ENCODE measurements at regions not wholly inside any gene's neighbourhood (a gene's known extent, or its start where the extent isn't known, plus 50 kb on each side); places are given as distances from the start of the nearest gene placed in this dataset.

- Histone ChIP-seq H3K27me3 (ENCODE audit: low read depth) (no peaks in the 10 kb centered on the region), H3K4me1 (no peaks in the 10 kb centered on the region), H3K9me3 (no peaks in the 10 kb centered on the region), H3K36me3 (no peaks in the 10 kb centered on the region), H3K4me3 (no peak overlapping the region), H3K27ac (no peak overlapping the region)
- TF ChIP-seq, protein P1, sequence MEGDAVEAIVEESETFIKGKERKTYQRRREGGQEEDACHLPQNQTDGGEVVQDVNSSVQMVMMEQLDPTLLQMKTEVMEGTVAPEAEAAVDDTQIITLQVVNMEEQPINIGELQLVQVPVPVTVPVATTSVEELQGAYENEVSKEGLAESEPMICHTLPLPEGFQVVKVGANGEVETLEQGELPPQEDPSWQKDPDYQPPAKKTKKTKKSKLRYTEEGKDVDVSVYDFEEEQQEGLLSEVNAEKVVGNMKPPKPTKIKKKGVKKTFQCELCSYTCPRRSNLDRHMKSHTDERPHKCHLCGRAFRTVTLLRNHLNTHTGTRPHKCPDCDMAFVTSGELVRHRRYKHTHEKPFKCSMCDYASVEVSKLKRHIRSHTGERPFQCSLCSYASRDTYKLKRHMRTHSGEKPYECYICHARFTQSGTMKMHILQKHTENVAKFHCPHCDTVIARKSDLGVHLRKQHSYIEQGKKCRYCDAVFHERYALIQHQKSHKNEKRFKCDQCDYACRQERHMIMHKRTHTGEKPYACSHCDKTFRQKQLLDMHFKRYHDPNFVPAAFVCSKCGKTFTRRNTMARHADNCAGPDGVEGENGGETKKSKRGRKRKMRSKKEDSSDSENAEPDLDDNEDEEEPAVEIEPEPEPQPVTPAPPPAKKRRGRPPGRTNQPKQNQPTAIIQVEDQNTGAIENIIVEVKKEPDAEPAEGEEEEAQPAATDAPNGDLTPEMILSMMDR (IDR thresholded peaks at IDR 0.05): no peak
- ATAC-seq (no peak), DNase-seq (no peak)
- intact Hi-C loops (cut with DNase I): no loop called here
Measured at GRCh38 chr3:162436826-162437225, 940.2 kb downstream of the OTOL1 start.

DNA sequence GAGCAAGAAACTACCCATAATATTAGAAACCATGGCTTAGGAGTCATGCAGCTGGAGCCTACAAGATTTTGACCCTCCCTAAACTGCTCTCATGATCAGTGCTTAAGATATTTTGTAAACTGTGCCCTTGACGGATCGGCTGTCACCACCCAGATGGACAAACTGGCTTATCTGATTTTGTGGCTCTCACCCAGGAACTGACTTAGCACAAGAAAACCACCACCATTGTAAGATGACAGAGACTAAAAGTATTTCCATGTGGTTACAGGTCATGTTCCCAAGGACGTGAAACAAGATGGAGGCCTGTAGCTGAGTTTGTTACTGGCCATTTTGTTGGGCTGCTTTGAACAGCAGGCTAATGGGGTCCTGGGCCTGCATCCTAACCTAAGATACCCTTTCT lies 940.9 kb downstream of the OTOL1 start:
- Histone ChIP-seq H3K4me3 (no peak overlapping the region), H3K27ac (no peak overlapping the region), H3K4me1 (no peaks in the 10 kb centered on the region), H3K9me3 (no peaks in the 10 kb centered on the region), H3K27me3 (ENCODE audit: low read depth) (no peaks in the 10 kb centered on the region), H3K36me3 (no peaks in the 10 kb centered on the region)
- ATAC-seq (no peak), DNase-seq (no peak)
- TF ChIP-seq, protein P1 (IDR thresholded peaks at IDR 0.05): no peak
- intact Hi-C loops (cut with DNase I): no loop called here

DNA sequence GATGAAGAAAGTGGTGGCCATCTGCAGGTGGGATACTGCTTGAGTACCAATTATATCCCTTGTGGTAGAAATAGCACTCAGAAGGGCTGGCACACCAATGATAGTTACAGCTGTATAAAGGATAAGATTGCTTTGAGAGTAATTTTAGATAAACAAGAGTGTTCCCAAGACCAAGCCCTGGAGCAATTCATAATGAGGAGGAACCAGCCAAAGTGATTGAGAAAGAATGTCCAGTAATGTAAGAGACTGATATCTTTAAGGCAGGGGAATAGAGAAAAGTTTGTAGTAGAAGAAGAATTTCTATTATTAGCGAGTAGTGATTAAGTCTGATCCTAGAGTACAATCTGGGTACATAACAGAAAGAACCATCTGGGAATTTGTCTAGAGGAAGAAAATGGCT lies 945.1 kb downstream of the OTOL1 start:
- Histone ChIP-seq H3K36me3 (no peaks in the 10 kb centered on the region), H3K9me3 (no peaks in the 10 kb centered on the region), H3K27me3 (ENCODE audit: low read depth) (no peaks in the 10 kb centered on the region), H3K4me1 (no peaks in the 10 kb centered on the region), H3K27ac (no peak overlapping the region), H3K4me3 (no peak overlapping the region)
- no peak for ATAC-seq
- intact Hi-C loops (cut with DNase I): no loop called here
- TF ChIP-seq, protein P1 (IDR thresholded peaks at IDR 0.05): no peak
- DNase-seq: no peak

GRCh38 chr3:162443376-162443775 lies 946.8 kb downstream of the OTOL1 start:
- no peak for DNase-seq
- Histone ChIP-seq H3K4me3 (no peak overlapping the region), H3K27me3 (ENCODE audit: low read depth) (no peaks in the 10 kb centered on the region), H3K27ac (no peak overlapping the region), H3K36me3 (no peaks in the 10 kb centered on the region), H3K9me3 (no peaks in the 10 kb centered on the region), H3K4me1 (no peaks in the 10 kb centered on the region)
- TF ChIP-seq, protein P1 (IDR thresholded peaks at IDR 0.05): no peak
- ATAC-seq: no peak
- intact Hi-C loops (cut with DNase I): no loop called here

GRCh38 chr3:162468791-162469190 lies 972.2 kb downstream of the OTOL1 start:
- Histone ChIP-seq H3K27ac (no peak overlapping the region), H3K27me3 (ENCODE audit: low read depth) (no peaks in the 10 kb centered on the region), H3K4me3 (no peak overlapping the region), H3K4me1 (no peaks in the 10 kb centered on the region), H3K9me3 (no peaks in the 10 kb centered on the region), H3K36me3 (no peaks in the 10 kb centered on the region)
- ATAC-seq (no peak), DNase-seq (no peak)
- TF ChIP-seq, protein P1 (IDR thresholded peaks at IDR 0.05): no peak
- intact Hi-C loops (cut with DNase I): no loop called here

DNA sequence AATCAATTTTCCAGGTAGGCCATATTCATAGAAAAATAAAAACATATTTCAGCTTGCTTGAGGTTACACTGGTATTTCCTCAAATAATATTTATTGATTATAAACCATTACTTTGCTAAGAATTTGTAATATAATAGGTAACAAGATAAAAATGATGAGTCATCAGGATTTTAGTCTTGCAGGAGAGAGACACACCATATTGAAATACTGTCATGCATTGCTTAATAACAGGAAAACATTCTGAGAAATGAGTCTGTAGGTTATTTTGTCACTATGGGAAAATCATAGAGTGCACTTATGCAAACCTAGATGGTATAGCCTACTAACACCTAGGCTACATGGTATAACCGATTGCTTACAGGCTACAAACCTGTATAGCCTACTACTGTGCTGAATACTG lies 990.5 kb downstream of the OTOL1 start:
- Histone ChIP-seq H3K27ac (no peak overlapping the region), H3K9me3 (no peaks in the 10 kb centered on the region), H3K4me3 (no peak overlapping the region), H3K36me3 (no peaks in the 10 kb centered on the region), H3K27me3 (ENCODE audit: low read depth) (no peaks in the 10 kb centered on the region), H3K4me1 (no peaks in the 10 kb centered on the region)
- ATAC-seq (no peak), DNase-seq (no peak)
- intact Hi-C loops (cut with DNase I): no loop called here
- TF ChIP-seq, protein P1 (IDR thresholded peaks at IDR 0.05): no peak
